ENCODE measurements at regions not wholly inside any gene's neighbourhood (a gene's known extent, or its start where the extent isn't known, plus 50 kb on each side); places are given as distances from the start of the nearest gene placed in this dataset.

DNA sequence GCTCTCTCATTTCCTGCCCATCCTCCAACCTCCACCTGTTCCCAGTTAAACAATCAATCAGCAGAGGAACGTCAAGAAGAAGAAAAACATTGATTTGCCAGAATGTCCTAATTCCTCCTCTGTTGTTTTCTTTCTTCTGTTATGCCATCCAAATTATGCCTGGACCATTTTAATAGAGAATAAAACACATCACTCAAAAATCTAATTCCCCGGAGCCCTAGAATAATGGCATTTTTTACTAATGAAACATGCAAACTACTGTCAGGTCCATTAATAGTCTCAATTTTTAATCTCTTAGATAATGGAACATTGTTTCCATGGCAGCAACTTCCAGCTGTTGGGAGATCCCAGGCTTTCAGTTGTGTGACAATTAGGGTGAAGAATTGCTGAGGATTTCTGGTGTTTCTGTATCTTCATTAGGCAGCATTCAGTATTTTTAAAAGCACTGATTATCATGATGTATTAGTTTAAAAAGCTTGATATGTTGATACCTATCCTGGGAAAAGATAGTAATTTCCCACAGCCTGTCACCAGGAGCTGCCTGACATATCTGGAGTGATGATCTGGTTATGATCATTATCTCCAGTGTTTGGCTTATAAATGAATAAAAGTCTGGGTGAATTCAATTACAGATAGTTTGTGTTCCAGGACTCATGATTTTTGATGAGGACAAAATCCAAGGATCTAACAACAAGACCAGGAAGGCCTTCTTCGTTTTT, 209.8 kb downstream of the TPBG start:
- Histone ChIP-seq H3K36me3 (no peaks in the 10 kb centered on the region), H3K27ac (no peak overlapping the region), H3K4me1 (no peaks in the 10 kb centered on the region), H3K4me3 (no peak overlapping the region), H3K9me3 (peaks cover 0 to 26% (median 11%) of the 10 kb centered on the region in 12 donors), H3K27me3 (no peaks in the 10 kb centered on the region)
- intact Hi-C loops (cut with DNase I): no loop called here
- no peak for TF ChIP-seq POLR2A (IDR thresholded peaks at IDR 0.05)
- TF ChIP-seq, protein P1, sequence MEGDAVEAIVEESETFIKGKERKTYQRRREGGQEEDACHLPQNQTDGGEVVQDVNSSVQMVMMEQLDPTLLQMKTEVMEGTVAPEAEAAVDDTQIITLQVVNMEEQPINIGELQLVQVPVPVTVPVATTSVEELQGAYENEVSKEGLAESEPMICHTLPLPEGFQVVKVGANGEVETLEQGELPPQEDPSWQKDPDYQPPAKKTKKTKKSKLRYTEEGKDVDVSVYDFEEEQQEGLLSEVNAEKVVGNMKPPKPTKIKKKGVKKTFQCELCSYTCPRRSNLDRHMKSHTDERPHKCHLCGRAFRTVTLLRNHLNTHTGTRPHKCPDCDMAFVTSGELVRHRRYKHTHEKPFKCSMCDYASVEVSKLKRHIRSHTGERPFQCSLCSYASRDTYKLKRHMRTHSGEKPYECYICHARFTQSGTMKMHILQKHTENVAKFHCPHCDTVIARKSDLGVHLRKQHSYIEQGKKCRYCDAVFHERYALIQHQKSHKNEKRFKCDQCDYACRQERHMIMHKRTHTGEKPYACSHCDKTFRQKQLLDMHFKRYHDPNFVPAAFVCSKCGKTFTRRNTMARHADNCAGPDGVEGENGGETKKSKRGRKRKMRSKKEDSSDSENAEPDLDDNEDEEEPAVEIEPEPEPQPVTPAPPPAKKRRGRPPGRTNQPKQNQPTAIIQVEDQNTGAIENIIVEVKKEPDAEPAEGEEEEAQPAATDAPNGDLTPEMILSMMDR (IDR thresholded peaks at IDR 0.05): no peak
- no peak for ATAC-seq
- WGBS, 4 donors: 58 to 66% (median 61%) methylated on average over 3 of the region's 3 CpGs
- DNase-seq: no peak

DNA sequence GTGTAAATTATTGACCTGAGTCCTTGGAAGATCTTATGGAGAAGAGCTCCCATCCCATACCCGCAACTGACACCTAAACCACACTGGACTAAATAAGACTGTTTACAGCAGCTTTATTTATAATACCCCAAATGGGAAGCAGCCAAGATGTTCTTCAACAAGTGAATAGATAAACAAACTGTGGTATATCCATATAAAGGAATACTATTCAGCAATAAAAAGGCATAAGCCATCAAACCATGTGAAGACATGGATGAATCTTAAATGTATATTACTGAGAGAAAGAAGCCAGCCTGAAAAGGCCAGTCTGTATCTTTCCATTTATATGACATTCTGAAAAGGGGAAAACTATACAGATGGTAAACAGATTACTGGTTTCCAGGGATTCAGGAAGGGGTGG, 212.7 kb downstream of the TPBG start:
- Histone ChIP-seq H3K4me3 (no peak overlapping the region), H3K4me1 (no peaks in the 10 kb centered on the region), H3K36me3 (no peaks in the 10 kb centered on the region), H3K27ac (no peak overlapping the region), H3K9me3 (peaks cover 0 to 26% (median 11%) of the 10 kb centered on the region in 12 donors), H3K27me3 (no peaks in the 10 kb centered on the region)
- TF ChIP-seq, protein P1 (IDR thresholded peaks at IDR 0.05): no peak
- TF ChIP-seq POLR2A (IDR thresholded peaks at IDR 0.05): no peak
- DNase-seq (no peak), ATAC-seq (no peak)
- intact Hi-C loops (cut with DNase I): no loop called here
- WGBS, 4 donors: 94 to 100% (median 98%) methylated on average over 1 of the region's 1 CpG

DNA sequence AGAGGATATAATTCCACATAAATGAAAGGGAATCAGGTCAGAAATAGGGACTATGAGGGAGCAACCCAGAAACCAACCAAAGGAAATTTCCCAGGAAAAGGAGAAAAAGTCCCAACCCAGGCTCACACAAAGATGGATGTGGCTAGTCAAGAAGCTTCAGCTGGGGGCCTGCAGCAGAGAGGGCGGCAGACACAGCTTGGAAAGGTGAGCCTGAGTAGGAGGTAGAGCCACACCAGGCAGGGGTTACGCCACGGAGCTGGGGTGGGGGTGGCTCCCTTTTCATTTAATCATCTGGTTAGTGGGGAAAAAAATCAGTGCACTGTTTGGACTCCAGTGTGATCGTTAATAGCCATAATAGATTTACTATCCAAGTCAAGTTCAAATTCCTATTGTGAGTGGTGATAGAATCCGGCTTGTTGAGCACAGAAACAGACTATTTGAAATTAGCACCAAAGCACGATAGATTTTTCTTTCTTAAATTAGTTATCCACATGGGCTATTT, 220.6 kb downstream of the TPBG start:
- TF ChIP-seq, protein P1 (IDR thresholded peaks at IDR 0.05): no peak
- no peak for TF ChIP-seq POLR2A (IDR thresholded peaks at IDR 0.05)
- 61 to 77% (median 72%) methylated on average over 6 of the region's 6 CpGs for WGBS, 4 donors
- DNase-seq: no peak
- no peaks in the 10 kb centered on the region for H3K36me3 ChIP-seq
- H3K4me1 ChIP-seq: no peaks in the 10 kb centered on the region
- H3K4me3 ChIP-seq: no peak overlapping the region
- ATAC-seq: no peak
- no peaks in the 10 kb centered on the region for H3K9me3 ChIP-seq
- no peak overlapping the region for H3K27ac ChIP-seq
- intact Hi-C loops (cut with DNase I): no loop called here
- H3K27me3 ChIP-seq: peaks cover 0 to 6% (median 0%) of the 10 kb centered on the region in 9 donors

DNA sequence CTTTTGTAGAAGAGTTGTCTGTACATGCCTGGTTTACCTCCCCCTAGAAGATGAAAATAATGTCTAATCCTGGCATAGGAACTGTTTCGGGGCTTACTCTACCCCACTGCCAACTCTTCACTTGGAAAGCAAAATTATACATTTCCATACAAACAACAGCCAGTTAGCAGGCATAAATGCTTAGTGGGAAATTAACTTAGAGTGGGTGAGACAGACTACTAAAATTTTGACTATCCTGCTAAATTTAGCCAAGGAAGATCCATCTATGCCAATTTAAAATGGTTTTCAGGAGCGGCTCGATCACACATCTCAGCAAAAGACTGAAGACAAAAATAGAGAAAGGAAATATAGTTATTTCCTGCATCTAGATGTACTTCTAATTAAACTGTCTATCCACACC, 221.2 kb downstream of the TPBG start:
- intact Hi-C loops (cut with DNase I): no loop called here
- H3K4me3 ChIP-seq: no peak overlapping the region

More for the DNA sequence above, 221.2 kb downstream of the TPBG start:
- no peak for TF ChIP-seq POLR2A (IDR thresholded peaks at IDR 0.05)
- TF ChIP-seq, protein P1 (IDR thresholded peaks at IDR 0.05): no peak
- no peak for DNase-seq
- Histone ChIP-seq H3K4me1 (peaks cover 0 to 2% (median 0%) of the 10 kb centered on the region in 12 donors), H3K36me3 (no peaks in the 10 kb centered on the region), H3K9me3 (no peaks in the 10 kb centered on the region), H3K27me3 (peaks cover 0 to 6% (median 0%) of the 10 kb centered on the region in 9 donors), H3K27ac (no peak overlapping the region)
- WGBS, 4 donors: 70 to 86% (median 78%) methylated on average over 3 of the region's 3 CpGs
- ATAC-seq: no peak
